ENCODE measurements at regions not wholly inside any gene's neighbourhood (a gene's known extent, or its start where the extent isn't known, plus 50 kb on each side); places are given as distances from the start of the nearest gene placed in this dataset.

- no peaks in the 10 kb centered on the region for H3K36me3 ChIP-seq (ENCODE audit: control insufficient read depth, insufficient read depth, low read length)
- H3K4me3 ChIP-seq (replicated peaks; ENCODE audit: low read depth, low read length), result no peak overlapping the region
- no peak for TF ChIP-seq CTCF (IDR thresholded peaks at IDR 0.05; ENCODE audit: insufficient read depth, low read length, poor library complexity, severe bottlenecking)
- peaks cover 1% of the 10 kb centered on the region for H3K27me3 ChIP-seq (replicated peaks; ENCODE audit: control insufficient read depth, insufficient read depth, low read length)
- no peak for DNase-seq (ENCODE audit: extremely low read depth, insufficient read length)
Measured at GRCh38 chr13:44191103-44191502, 182.5 kb upstream of the SERP2 start.

- no peak overlapping the region for H3K4me3 ChIP-seq (replicated peaks; ENCODE audit: low read depth, low read length)
- no peak for DNase-seq (ENCODE audit: extremely low read depth, insufficient read length)
- peak; percentile 64 for TF ChIP-seq CTCF (IDR thresholded peaks at IDR 0.05; ENCODE audit: insufficient read depth, low read length, poor library complexity, severe bottlenecking)
Measured at GRCh38 chr13:44191504-44192171, 182.0 kb upstream of the SERP2 start.

GRCh38 chr13:44193731-44194130 lies 179.9 kb upstream of the SERP2 start:
- TF ChIP-seq CTCF (IDR thresholded peaks at IDR 0.05; ENCODE audit: insufficient read depth, low read length, poor library complexity, severe bottlenecking), result no peak
- no peaks in the 10 kb centered on the region; the same call in 1 of the 2 replicates for H3K27me3 ChIP-seq (replicated peaks; ENCODE audit: control insufficient read depth, insufficient read depth, low read length)
- no peak for DNase-seq (ENCODE audit: extremely low read depth, insufficient read length)
- H3K36me3 ChIP-seq (ENCODE audit: control insufficient read depth, insufficient read depth, low read length), result no peaks in the 10 kb centered on the region
- H3K4me3 ChIP-seq (replicated peaks; ENCODE audit: low read depth, low read length), result no peak overlapping the region

More at GRCh38 chr13:44191504-44192171, 182.0 kb upstream of the SERP2 start:
- no peaks in the 10 kb centered on the region for H3K36me3 ChIP-seq (ENCODE audit: control insufficient read depth, insufficient read depth, low read length)
- peaks cover 1% of the 10 kb centered on the region for H3K27me3 ChIP-seq (replicated peaks; ENCODE audit: control insufficient read depth, insufficient read depth, low read length)

GRCh38 chr13:44195245-44195644 lies 178.4 kb upstream of the SERP2 start:
- no peaks in the 10 kb centered on the region for H3K36me3 ChIP-seq (ENCODE audit: control insufficient read depth, insufficient read depth, low read length)
- no peak for DNase-seq (ENCODE audit: extremely low read depth, insufficient read length)
- no peaks in the 10 kb centered on the region; the same call in 1 of the 2 replicates for H3K27me3 ChIP-seq (replicated peaks; ENCODE audit: control insufficient read depth, insufficient read depth, low read length)
- TF ChIP-seq CTCF (IDR thresholded peaks at IDR 0.05; ENCODE audit: insufficient read depth, low read length, poor library complexity, severe bottlenecking), result no peak
- H3K4me3 ChIP-seq (replicated peaks; ENCODE audit: low read depth, low read length), result no peak overlapping the region

GRCh38 chr13:44196196-44196751 lies 177.3 kb upstream of the SERP2 start:
- H3K27me3 ChIP-seq (replicated peaks; ENCODE audit: control insufficient read depth, insufficient read depth, low read length), result no peaks in the 10 kb centered on the region
- H3K4me3 ChIP-seq (replicated peaks; ENCODE audit: low read depth, low read length), result no peak overlapping the region
- no peak for TF ChIP-seq CTCF (IDR thresholded peaks at IDR 0.05; ENCODE audit: insufficient read depth, low read length, poor library complexity, severe bottlenecking)
- no peak for DNase-seq (ENCODE audit: extremely low read depth, insufficient read length)
- H3K36me3 ChIP-seq (ENCODE audit: control insufficient read depth, insufficient read depth, low read length), result no peaks in the 10 kb centered on the region

All from GM06990 (cell line).